ENCODE measurements at regions not wholly inside any gene's neighbourhood (a gene's known extent, or its start where the extent isn't known, plus 50 kb on each side); places are given as distances from the start of the nearest gene placed in this dataset.

DNA sequence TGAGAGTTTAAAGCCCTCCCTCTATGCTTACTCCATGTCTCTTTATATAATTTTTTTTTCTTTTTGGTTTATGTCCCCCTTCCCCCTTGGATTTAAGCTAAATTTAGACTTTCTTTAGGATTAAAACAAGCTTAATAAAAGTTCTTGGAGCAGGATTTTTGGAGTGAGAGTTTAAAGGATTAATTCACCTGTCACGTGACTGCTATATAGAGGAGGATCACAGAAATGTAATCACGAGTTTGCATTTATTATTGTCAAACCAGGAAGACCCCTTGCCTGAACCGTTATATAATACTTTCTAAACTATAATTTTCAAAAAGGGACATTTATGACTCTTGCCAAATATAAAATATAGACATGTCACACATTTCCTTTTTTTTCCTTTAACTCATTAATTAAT is 78.1 kb upstream of the IMMP2L start:
- TF ChIP-seq TEAD4 (IDR thresholded peaks at IDR 0.05; ENCODE audit: low read length): no peak
- no peak for TF ChIP-seq TEAD4 (CRISPR knock-in tag; IDR thresholded peaks at IDR 0.05; ENCODE audit: borderline replicate concordance)
- TF ChIP-seq ZNF644 (tag; IDR thresholded peaks at IDR 0.05; ENCODE audit: low read depth): no peak
- TF ChIP-seq, protein P1, sequence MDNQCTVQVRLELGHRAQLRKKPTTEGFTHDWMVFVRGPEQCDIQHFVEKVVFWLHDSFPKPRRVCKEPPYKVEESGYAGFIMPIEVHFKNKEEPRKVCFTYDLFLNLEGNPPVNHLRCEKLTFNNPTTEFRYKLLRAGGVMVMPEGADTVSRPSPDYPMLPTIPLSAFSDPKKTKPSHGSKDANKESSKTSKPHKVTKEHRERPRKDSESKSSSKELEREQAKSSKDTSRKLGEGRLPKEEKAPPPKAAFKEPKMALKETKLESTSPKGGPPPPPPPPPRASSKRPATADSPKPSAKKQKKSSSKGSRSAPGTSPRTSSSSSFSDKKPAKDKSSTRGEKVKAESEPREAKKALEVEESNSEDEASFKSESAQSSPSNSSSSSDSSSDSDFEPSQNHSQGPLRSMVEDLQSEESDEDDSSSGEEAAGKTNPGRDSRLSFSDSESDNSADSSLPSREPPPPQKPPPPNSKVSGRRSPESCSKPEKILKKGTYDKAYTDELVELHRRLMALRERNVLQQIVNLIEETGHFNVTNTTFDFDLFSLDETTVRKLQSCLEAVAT (IDR thresholded peaks at IDR 0.05): no peak
- no peak for TF ChIP-seq BRF1 (IDR thresholded peaks at IDR 0.05; ENCODE audit: borderline replicate concordance, extremely low read depth, insufficient read length)
- TF ChIP-seq RBM22 (IDR thresholded peaks at IDR 0.05; ENCODE audit: low read depth, low read length, poor library complexity, severe bottlenecking): no peak
- TF ChIP-seq, protein P2, sequence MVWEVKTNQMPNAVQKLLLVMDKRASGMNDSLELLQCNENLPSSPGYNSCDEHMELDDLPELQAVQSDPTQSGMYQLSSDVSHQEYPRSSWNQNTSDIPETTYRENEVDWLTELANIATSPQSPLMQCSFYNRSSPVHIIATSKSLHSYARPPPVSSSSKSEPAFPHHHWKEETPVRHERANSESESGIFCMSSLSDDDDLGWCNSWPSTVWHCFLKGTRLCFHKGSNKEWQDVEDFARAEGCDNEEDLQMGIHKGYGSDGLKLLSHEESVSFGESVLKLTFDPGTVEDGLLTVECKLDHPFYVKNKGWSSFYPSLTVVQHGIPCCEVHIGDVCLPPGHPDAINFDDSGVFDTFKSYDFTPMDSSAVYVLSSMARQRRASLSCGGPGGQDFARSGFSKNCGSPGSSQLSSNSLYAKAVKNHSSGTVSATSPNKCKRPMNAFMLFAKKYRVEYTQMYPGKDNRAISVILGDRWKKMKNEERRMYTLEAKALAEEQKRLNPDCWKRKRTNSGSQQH (CRISPR knock-in tag; IDR thresholded peaks at IDR 0.05): no peak
- TF ChIP-seq, protein P3, sequence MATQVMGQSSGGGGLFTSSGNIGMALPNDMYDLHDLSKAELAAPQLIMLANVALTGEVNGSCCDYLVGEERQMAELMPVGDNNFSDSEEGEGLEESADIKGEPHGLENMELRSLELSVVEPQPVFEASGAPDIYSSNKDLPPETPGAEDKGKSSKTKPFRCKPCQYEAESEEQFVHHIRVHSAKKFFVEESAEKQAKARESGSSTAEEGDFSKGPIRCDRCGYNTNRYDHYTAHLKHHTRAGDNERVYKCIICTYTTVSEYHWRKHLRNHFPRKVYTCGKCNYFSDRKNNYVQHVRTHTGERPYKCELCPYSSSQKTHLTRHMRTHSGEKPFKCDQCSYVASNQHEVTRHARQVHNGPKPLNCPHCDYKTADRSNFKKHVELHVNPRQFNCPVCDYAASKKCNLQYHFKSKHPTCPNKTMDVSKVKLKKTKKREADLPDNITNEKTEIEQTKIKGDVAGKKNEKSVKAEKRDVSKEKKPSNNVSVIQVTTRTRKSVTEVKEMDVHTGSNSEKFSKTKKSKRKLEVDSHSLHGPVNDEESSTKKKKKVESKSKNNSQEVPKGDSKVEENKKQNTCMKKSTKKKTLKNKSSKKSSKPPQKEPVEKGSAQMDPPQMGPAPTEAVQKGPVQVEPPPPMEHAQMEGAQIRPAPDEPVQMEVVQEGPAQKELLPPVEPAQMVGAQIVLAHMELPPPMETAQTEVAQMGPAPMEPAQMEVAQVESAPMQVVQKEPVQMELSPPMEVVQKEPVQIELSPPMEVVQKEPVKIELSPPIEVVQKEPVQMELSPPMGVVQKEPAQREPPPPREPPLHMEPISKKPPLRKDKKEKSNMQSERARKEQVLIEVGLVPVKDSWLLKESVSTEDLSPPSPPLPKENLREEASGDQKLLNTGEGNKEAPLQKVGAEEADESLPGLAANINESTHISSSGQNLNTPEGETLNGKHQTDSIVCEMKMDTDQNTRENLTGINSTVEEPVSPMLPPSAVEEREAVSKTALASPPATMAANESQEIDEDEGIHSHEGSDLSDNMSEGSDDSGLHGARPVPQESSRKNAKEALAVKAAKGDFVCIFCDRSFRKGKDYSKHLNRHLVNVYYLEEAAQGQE (IDR thresholded peaks at IDR 0.05; ENCODE audit: borderline replicate concordance): no peak
- TF ChIP-seq, protein P3 (CRISPR knock-in tag; IDR thresholded peaks at IDR 0.05; ENCODE audit: low read depth): no peak
- TF ChIP-seq RB1 (IDR thresholded peaks at IDR 0.05; ENCODE audit: low read depth): no peak
- TF ChIP-seq HDAC1 (IDR thresholded peaks at IDR 0.05): no peak
- TF ChIP-seq MXI1 (IDR thresholded peaks at IDR 0.05; ENCODE audit: low read depth, low read length): no peak
- TF ChIP-seq SIN3B (IDR thresholded peaks at IDR 0.05; ENCODE audit: low read depth): no peak
- TF ChIP-seq PHTF2 (CRISPR knock-in tag; IDR thresholded peaks at IDR 0.05): no peak
- no peak for TF ChIP-seq CHD1 (IDR thresholded peaks at IDR 0.05; ENCODE audit: low read length)
